ENCODE measurements at regions not wholly inside any gene's neighbourhood (a gene's known extent, or its start where the extent isn't known, plus 50 kb on each side); places are given as distances from the start of the nearest gene placed in this dataset.

DNA sequence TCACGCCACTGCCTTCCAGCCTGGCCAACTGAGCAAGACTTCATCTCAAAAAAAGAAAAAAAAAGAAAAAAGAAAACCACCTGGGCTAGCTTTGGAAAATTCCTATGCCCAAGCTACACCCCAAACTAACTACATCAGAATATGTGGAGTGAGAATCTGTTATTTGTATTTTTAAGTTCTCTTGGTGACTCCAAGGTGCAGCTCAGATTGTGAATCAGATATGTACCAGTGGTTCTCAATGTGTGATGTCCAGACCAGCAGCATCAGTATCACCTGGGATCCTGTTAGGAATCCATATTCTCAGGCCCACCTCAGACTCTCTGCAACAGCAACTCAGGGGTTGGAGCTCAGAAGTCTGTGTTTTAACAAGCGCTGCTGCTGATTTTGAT is 376.8 kb downstream of the EDEM1 start:
- TF ChIP-seq, protein P1, sequence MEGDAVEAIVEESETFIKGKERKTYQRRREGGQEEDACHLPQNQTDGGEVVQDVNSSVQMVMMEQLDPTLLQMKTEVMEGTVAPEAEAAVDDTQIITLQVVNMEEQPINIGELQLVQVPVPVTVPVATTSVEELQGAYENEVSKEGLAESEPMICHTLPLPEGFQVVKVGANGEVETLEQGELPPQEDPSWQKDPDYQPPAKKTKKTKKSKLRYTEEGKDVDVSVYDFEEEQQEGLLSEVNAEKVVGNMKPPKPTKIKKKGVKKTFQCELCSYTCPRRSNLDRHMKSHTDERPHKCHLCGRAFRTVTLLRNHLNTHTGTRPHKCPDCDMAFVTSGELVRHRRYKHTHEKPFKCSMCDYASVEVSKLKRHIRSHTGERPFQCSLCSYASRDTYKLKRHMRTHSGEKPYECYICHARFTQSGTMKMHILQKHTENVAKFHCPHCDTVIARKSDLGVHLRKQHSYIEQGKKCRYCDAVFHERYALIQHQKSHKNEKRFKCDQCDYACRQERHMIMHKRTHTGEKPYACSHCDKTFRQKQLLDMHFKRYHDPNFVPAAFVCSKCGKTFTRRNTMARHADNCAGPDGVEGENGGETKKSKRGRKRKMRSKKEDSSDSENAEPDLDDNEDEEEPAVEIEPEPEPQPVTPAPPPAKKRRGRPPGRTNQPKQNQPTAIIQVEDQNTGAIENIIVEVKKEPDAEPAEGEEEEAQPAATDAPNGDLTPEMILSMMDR (IDR thresholded peaks at IDR 0.05; ENCODE audit: low read length, missing control alignments) = no peak

DNA sequence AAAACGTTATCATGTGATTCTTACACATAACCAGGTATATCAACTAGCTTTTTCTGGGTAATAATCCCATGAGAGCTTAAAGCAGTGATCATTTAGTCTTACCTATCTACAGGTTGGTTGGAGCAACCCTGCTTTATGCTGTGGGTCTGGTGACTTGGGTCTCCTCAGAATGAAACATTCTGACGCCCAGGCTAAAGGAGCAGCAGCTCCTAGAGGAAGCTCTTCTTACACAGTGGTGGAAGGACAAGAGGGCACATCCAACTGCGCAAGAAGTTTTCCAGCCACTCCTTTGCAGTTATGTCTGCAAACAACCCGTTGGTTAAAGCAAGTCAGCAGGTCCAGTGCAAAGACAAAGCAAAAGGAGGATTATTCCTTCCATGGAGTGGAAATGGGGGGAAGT is 377.5 kb downstream of the EDEM1 start:
- TF ChIP-seq, protein P1 (IDR thresholded peaks at IDR 0.05; ENCODE audit: low read length, missing control alignments) = no peak
- DNase-seq (ENCODE audit: low read depth) = no peak
- H3K4me3 ChIP-seq (replicated peaks; ENCODE audit: low read depth, low read length) = no peak overlapping the region

More for the DNA sequence above, 376.8 kb downstream of the EDEM1 start:
- DNase-seq (ENCODE audit: low read depth) = no peak
- no peak overlapping the region for H3K4me3 ChIP-seq (replicated peaks; ENCODE audit: low read depth, low read length)

DNA sequence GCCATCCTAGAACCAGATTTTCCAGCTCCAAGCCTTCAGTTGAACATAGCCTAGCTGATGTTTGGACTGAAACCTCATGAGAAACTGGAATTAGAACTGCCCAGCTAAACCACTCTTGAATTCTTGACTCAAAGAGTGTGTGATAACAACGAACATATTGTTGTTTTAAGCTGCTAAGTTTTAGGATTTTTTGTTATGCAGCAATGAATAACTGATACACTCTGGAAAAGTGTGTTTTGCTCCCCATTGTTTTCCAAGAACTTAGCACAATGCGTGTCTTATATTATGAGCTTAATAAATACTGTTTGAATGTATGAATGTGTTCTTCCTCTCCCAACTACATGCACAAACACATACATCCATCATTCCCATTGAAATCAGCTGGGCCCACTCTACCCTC is 379.6 kb downstream of the EDEM1 start:
- no peak overlapping the region for H3K4me3 ChIP-seq (replicated peaks; ENCODE audit: low read depth, low read length)
- TF ChIP-seq, protein P1 (IDR thresholded peaks at IDR 0.05; ENCODE audit: low read length, missing control alignments) = no peak
- no peak for DNase-seq (ENCODE audit: low read depth)

DNA sequence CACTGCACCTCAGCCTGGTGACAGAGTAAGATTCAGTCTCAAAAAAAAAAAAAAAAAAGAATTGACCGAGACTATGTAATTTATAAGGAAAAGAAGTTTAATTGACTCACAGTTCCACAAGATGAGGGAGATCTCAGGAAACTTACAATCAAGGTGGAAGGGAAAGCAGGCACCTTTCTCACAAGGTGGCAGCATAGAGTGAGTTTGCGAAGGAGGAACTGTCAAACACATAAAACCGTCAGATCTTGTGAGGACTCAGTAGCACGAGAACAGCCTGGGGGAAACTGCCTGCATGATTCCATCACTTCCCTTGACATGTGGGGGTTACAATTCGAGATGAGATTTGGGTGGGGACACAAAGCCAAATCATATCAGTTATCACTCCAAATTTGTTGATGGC is 380.9 kb downstream of the EDEM1 start:
- no peak for DNase-seq (ENCODE audit: low read depth)

DNA sequence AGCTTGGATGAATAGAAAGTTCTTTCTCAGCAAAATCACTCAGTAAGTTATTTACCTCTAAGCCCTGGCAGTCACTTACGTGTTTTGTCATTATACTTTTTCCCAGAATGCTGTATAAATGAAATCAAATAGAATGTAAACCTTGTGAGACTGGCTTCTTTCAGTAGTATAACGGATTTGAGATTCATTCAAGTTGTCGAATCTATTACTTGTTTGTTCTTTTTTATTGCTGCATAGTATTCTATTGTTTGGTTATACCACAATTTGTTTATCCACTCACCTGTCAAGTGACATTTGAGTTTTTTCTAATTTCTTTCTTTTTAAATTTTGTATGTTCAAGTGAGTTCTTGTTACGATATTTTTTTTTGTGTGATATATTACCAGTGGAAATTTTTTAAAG is 381.6 kb downstream of the EDEM1 start:
- no peak overlapping the region for H3K4me3 ChIP-seq (replicated peaks; ENCODE audit: low read depth, low read length)
- no peak for DNase-seq (ENCODE audit: low read depth)
- TF ChIP-seq, protein P1 (IDR thresholded peaks at IDR 0.05; ENCODE audit: low read length, missing control alignments) = no peak

More for the DNA sequence above, 380.9 kb downstream of the EDEM1 start:
- H3K4me3 ChIP-seq (replicated peaks; ENCODE audit: low read depth, low read length) = no peak overlapping the region
- TF ChIP-seq, protein P1 (IDR thresholded peaks at IDR 0.05; ENCODE audit: low read length, missing control alignments) = no peak

DNA sequence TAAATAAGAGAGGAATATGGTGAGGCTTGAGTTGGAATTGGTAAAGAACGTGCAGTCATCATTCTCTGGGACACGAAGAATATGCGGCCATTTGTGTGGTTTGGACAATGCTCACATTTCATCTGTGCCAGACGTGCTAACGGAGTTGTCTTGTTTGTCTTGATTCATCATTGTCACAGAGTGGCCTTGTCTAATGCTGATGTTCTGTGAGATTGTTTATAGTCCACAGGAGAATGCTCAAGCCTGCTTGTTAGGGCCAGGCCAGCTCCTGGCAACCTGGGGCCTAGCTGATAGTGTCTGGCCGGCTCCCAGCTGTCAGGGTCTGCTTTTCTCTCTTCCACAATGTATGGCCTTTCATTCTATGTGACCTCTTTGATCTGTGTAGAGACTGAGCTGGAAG is 384.7 kb downstream of the EDEM1 start:
- TF ChIP-seq, protein P1 (IDR thresholded peaks at IDR 0.05; ENCODE audit: low read length, missing control alignments) = no peak

DNA sequence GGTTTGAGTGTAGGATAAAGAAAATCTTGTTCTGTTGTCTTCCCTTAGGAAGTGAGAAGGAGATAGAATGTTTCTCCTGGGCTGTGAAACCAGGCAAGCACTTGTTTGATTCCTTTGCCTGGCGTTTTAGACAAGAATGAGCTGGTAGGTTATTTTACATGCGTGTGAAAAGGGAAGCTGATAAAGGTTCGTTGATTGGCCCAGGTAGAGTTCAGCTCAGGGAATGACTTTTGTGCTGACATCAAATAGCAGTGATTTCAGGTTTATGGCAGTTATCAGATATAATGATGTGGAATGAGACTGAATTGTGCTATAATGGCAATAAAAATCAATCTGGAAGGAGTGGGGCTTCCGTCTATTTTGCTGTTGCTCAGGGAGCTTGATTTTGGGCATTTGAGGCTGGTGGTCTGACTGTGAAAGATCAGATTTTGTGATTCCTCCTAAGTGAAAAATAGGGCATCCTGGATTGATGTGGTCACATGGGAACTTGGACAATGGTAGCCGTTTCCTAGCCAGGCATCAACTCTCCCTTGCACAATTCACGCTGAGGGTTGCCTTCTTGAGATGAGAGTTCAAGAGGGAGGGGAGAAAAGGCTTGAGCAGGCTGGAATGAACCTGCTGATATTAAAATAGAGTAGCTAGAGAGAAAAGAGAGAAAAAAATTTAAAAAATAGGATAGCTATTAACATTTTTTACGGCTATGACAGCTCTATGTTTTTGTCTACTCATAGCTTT is 388.9 kb downstream of the EDEM1 start:
- DNase-seq (ENCODE audit: low read depth) = no peak
- H3K4me3 ChIP-seq (replicated peaks; ENCODE audit: low read depth, low read length) = no peak overlapping the region
- TF ChIP-seq, protein P1 (IDR thresholded peaks at IDR 0.05; ENCODE audit: low read length, missing control alignments) = no peak

More for the DNA sequence above, 384.7 kb downstream of the EDEM1 start:
- H3K4me3 ChIP-seq (replicated peaks; ENCODE audit: low read depth, low read length) = no peak overlapping the region
- no peak for DNase-seq (ENCODE audit: low read depth)
